ENCODE measurements at regions not wholly inside any gene's neighbourhood (a gene's known extent, or its start where the extent isn't known, plus 50 kb on each side); places are given as distances from the start of the nearest gene placed in this dataset.

DNA sequence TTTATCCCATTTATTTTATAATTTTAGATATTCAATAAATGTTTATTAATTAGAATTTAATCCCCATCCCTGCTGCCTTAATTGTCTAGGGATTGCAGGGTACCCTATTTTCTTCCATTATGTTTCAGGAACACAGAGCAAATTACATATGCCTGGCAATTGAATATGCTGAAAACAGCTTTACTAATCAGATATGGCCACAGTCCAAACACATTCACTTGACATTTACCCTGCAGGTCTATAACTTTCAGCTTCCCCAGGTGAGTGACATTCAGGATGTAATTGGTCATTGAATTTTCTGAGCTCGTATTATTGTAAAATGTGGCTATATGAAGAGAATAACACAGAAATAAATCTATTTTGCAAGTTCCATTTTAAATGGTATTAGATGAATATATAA lies 218.7 kb upstream of the NDST4 start:
- Histone ChIP-seq H3K36me3 (replicated peaks in 1 of 2; ENCODE audit: insufficient read depth in 1 of 2, low read depth in 2 of 2) (no peaks in the 10 kb centered on the region), H3K27ac (no peak overlapping the region), H3K4me3 (no peak overlapping the region), H3K27me3 (no peaks in the 10 kb centered on the region), H3K9me3 (no peaks in the 10 kb centered on the region), H3K4me1 (no peaks in the 10 kb centered on the region)
- ATAC-seq (no peak), DNase-seq (no peak)
- 36 to 45% methylated on average over 1 of the region's 1 CpG for WGBS, 2 donors
- no peak for TF ChIP-seq POLR2A (IDR thresholded peaks at IDR 0.05)
- TF ChIP-seq, protein P1, sequence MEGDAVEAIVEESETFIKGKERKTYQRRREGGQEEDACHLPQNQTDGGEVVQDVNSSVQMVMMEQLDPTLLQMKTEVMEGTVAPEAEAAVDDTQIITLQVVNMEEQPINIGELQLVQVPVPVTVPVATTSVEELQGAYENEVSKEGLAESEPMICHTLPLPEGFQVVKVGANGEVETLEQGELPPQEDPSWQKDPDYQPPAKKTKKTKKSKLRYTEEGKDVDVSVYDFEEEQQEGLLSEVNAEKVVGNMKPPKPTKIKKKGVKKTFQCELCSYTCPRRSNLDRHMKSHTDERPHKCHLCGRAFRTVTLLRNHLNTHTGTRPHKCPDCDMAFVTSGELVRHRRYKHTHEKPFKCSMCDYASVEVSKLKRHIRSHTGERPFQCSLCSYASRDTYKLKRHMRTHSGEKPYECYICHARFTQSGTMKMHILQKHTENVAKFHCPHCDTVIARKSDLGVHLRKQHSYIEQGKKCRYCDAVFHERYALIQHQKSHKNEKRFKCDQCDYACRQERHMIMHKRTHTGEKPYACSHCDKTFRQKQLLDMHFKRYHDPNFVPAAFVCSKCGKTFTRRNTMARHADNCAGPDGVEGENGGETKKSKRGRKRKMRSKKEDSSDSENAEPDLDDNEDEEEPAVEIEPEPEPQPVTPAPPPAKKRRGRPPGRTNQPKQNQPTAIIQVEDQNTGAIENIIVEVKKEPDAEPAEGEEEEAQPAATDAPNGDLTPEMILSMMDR (IDR thresholded peaks at IDR 0.05): no peak
- intact Hi-C loops (cut with DNase I): no loop called here

DNA sequence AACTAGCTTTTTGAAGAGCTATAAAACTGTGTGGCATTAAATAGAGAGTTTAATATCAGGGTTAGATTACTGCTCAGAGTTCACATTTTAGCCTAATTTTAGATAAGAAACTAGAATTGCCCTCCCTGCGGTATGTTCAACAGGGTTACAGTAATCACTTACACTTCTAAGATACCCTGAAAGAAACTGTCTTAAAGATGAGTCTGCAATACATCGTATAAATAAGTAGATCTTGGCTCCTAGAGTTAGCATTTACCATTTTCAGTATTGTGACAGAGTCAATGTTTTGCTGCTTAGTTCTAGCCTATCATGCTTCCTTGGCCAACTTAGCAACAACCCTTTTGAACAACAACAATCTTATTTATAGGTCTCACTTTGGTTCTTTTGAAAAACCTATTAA lies 217.8 kb upstream of the NDST4 start:
- 85% methylated on average over 2 of the region's 2 CpGs for WGBS, 2 donors
- intact Hi-C loops (cut with DNase I): no loop called here
- no peaks in the 10 kb centered on the region for H3K9me3 ChIP-seq

GRCh38 chr4:115325836-115326235 lies 212.4 kb upstream of the NDST4 start:
- Histone ChIP-seq H3K27me3 (no peaks in the 10 kb centered on the region), H3K4me3 (no peak overlapping the region), H3K9me3 (no peaks in the 10 kb centered on the region), H3K36me3 (replicated peaks in 1 of 2; ENCODE audit: insufficient read depth in 1 of 2, low read depth in 2 of 2) (no peaks in the 10 kb centered on the region), H3K4me1 (no peaks in the 10 kb centered on the region), H3K27ac (no peak overlapping the region)
- no peak for TF ChIP-seq POLR2A (IDR thresholded peaks at IDR 0.05)
- TF ChIP-seq, protein P1 (IDR thresholded peaks at IDR 0.05): no peak
- 25 to 37% methylated on average over 2 of the region's 2 CpGs for WGBS, 2 donors
- intact Hi-C loops (cut with DNase I): no loop called here
- ATAC-seq: no peak
- no peak for DNase-seq

More for the DNA sequence above, 217.8 kb upstream of the NDST4 start:
- no peak for TF ChIP-seq POLR2A (IDR thresholded peaks at IDR 0.05)
- TF ChIP-seq, protein P1 (IDR thresholded peaks at IDR 0.05): no peak
- Histone ChIP-seq H3K4me1 (no peaks in the 10 kb centered on the region), H3K27ac (no peak overlapping the region), H3K27me3 (no peaks in the 10 kb centered on the region), H3K36me3 (replicated peaks in 1 of 2; ENCODE audit: insufficient read depth in 1 of 2, low read depth in 2 of 2) (no peaks in the 10 kb centered on the region), H3K4me3 (no peak overlapping the region)
- DNase-seq: no peak
- no peak for ATAC-seq

DNA sequence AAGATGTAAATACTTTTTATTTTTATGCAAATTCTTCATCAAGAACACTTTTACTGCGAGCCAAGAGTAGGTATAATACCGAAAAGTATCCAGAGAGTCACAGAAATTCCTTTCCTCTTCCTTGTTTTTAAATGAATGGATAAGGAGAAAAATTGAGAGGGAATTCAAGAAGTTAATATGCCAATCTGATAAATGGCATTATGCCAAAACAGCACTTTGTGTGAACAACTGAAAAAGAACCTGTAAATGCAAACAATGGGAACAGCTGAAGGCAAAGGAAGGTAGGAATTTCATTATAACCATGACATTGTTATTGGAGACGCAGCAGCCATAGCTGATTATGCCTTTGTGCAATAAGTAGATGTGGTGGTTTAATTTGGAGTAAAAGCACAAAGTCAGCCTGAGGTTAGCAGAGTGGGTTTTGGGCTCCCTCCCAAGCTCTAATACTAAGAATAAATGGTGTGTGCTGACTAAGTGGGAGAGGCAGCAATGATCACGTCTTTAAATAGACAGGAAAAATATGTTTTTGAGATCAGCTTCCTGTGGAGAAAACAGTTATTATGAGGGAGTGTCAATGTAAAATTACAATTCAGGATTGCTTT lies 209.8 kb upstream of the NDST4 start:
- ATAC-seq: no peak
- no peak overlapping the region for H3K4me3 ChIP-seq
- H3K27ac ChIP-seq: no peak overlapping the region
- no peaks in the 10 kb centered on the region for H3K36me3 ChIP-seq (replicated peaks in 1 of 2; ENCODE audit: insufficient read depth in 1 of 2, low read depth in 2 of 2)
- no peaks in the 10 kb centered on the region for H3K9me3 ChIP-seq
- H3K4me1 ChIP-seq: no peaks in the 10 kb centered on the region
- H3K27me3 ChIP-seq: no peaks in the 10 kb centered on the region
- intact Hi-C loops (cut with DNase I): no loop called here
- no peak for TF ChIP-seq POLR2A (IDR thresholded peaks at IDR 0.05)
- TF ChIP-seq, protein P1 (IDR thresholded peaks at IDR 0.05): no peak
- WGBS, 2 donors: 61 to 68% methylated on average over 4 of the region's 4 CpGs
- no peak for DNase-seq

DNA sequence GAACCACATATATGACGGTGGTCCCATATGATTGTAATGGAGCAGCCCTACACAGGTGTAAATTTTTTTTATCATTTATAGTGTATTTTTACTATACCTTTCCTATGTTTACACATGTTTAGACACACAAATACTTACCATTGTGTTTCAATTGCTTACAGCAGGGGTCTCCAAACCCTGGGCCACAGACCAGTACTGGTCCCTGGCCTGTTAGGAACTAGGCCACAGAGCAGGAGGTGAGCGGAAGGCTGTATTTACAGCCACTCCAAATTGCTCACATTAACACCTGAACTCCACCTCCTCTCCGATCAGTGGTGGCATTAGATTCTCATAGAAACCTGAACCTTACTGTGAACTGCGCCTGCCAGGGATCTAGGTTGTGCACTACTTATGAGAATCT lies 201.8 kb upstream of the NDST4 start:
- no peak for ATAC-seq
- H3K36me3 ChIP-seq (replicated peaks in 1 of 2; ENCODE audit: insufficient read depth in 1 of 2, low read depth in 2 of 2): no peaks in the 10 kb centered on the region
- no peaks in the 10 kb centered on the region for H3K27me3 ChIP-seq
- no peaks in the 10 kb centered on the region for H3K9me3 ChIP-seq
- intact Hi-C loops (cut with DNase I): no loop called here
- H3K4me3 ChIP-seq: no peak overlapping the region
- 75 to 80% methylated on average over 4 of the region's 4 CpGs for WGBS, 2 donors
- DNase-seq: no peak
- no peaks in the 10 kb centered on the region for H3K4me1 ChIP-seq
- no peak overlapping the region for H3K27ac ChIP-seq
- no peak for TF ChIP-seq POLR2A (IDR thresholded peaks at IDR 0.05)
- TF ChIP-seq, protein P1 (IDR thresholded peaks at IDR 0.05): no peak
